ENCODE measurements at regions not wholly inside any gene's neighbourhood (a gene's known extent, or its start where the extent isn't known, plus 50 kb on each side); places are given as distances from the start of the nearest gene placed in this dataset.
"Not testable (repeated sequence)": the region's sequence is repeated elsewhere in the genome, so short reads cannot be mapped to it uniquely, and the experiment has no call there.

DNA sequence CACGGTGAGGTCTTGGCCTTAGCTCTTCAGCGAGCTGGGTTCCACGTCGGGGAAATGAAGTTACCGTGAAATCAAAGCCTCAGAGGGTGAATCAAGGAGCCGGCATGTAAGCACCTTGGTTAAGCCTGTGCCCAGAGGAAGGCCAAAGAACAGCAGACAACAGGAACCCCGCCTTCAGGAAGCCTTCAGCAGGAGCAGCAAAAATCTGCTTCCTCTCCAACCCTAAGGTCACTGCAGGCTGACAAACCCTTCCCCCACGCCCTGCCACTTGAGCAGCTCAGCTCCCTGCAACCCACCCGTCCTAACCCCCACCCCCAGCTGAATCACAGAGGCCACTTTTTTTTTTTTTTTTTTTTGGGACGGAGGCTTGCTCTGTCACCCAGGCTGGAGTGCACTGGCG, 72.9 kb upstream of the LTA4H start:
- no peaks in the 10 kb centered on the region for H3K9me3 ChIP-seq (replicated peaks; ENCODE audit: insufficient read depth, low read length)
- H3K27me3 ChIP-seq (replicated peaks; ENCODE audit: insufficient read depth, low read length), result no peaks in the 10 kb centered on the region
- TF ChIP-seq EZH2 (optimal IDR thresholded peaks at IDR 0.05; ENCODE audit: low read depth, low read length) (no peak), EZH2phosphoT487 (IDR thresholded peaks at IDR 0.05; ENCODE audit: low read length) (no peak)
- TF ChIP-seq, protein P1, sequence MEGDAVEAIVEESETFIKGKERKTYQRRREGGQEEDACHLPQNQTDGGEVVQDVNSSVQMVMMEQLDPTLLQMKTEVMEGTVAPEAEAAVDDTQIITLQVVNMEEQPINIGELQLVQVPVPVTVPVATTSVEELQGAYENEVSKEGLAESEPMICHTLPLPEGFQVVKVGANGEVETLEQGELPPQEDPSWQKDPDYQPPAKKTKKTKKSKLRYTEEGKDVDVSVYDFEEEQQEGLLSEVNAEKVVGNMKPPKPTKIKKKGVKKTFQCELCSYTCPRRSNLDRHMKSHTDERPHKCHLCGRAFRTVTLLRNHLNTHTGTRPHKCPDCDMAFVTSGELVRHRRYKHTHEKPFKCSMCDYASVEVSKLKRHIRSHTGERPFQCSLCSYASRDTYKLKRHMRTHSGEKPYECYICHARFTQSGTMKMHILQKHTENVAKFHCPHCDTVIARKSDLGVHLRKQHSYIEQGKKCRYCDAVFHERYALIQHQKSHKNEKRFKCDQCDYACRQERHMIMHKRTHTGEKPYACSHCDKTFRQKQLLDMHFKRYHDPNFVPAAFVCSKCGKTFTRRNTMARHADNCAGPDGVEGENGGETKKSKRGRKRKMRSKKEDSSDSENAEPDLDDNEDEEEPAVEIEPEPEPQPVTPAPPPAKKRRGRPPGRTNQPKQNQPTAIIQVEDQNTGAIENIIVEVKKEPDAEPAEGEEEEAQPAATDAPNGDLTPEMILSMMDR (IDR thresholded peaks at IDR 0.05; ENCODE audit: low read length), result no peak
- no peaks in the 10 kb centered on the region for H3K79me2 ChIP-seq (ENCODE audit: low read length)
- no peak overlapping the region for H3K4me2 ChIP-seq (ENCODE audit: low read depth, low read length)
- H3K9ac ChIP-seq (ENCODE audit: low read length), result no peak overlapping the region
- no peaks in the 10 kb centered on the region for H3K9me2 ChIP-seq (replicated peaks; ENCODE audit: insufficient read depth, low read length)
- H2AFZ ChIP-seq (ENCODE audit: low read length), result no peak overlapping the region
- no peaks in the 10 kb centered on the region for H4K20me1 ChIP-seq (ENCODE audit: insufficient read depth, low read length)
- H3F3A ChIP-seq (ENCODE audit: insufficient read depth, low read length), result no peaks in the 10 kb centered on the region
- no peaks in the 10 kb centered on the region for H3K4me1 ChIP-seq (ENCODE audit: low read length)
- no peak overlapping the region for H3K27ac ChIP-seq (ENCODE audit: low read length)
- no peak for DNase-seq
- H3K36me3 ChIP-seq (replicated peaks; ENCODE audit: insufficient read depth, low read length), result no peaks in the 10 kb centered on the region
- no peak overlapping the region for H3K4me3 ChIP-seq (ENCODE audit: low read length)

DNA sequence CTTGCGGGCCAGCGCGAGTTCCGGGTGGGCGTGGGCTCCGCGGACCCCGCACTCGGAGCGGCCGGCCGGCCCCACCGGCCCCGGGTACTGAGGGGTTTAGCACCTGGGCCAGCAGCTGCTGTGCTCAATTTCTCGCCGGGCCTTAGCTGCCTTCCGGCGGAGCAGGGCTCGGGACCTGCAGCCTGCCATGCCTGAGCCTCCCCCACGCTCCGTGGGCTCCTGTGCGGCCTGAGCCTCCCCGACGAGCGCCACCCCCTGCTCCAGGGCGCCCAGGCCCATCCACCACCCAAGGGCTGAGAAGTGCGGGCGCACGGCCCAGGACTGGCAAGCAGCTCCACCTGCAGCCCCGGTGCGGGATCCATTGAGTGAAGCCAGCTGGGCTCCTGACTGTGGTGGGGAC, 73.6 kb upstream of the LTA4H start:
- H3K27me3 ChIP-seq (replicated peaks; ENCODE audit: insufficient read depth, low read length); H3K4me2 ChIP-seq (ENCODE audit: low read depth, low read length); H2AFZ ChIP-seq (ENCODE audit: low read length); H4K20me1 ChIP-seq (ENCODE audit: insufficient read depth, low read length); DNase-seq; H3K36me3 ChIP-seq (replicated peaks; ENCODE audit: insufficient read depth, low read length); H3K4me1 ChIP-seq (ENCODE audit: low read length); H3K9ac ChIP-seq (ENCODE audit: low read length); H3K79me2 ChIP-seq (ENCODE audit: low read length); H3K9me3 ChIP-seq (replicated peaks; ENCODE audit: insufficient read depth, low read length); H3K4me3 ChIP-seq (ENCODE audit: low read length); H3K9me2 ChIP-seq (replicated peaks; ENCODE audit: insufficient read depth, low read length); H3F3A ChIP-seq (ENCODE audit: insufficient read depth, low read length); H3K27ac ChIP-seq (ENCODE audit: low read length): not testable (repeated sequence)

DNA sequence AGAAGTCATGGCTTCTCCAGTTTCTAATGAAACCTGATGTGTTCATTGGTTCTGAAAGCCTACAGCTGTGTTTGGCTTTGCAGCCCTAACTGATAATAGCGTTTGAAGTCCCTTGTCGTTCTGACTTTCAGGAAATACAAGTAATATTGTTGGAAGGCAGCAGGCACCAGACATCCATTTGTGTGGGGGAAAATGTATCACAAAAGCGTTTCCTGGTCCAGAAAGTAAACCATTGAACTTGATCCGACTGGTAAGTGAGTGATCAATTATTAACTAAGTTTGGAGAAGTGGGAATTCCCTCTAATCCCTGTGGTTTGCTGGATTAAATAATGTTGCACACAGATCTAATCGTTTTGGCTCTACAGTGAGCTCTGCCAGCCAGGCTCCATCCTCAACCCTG, 77.3 kb upstream of the LTA4H start:
- Histone ChIP-seq H3K9ac (ENCODE audit: low read length) (no peak overlapping the region), H3K4me1 (ENCODE audit: low read length) (no peaks in the 10 kb centered on the region), H3K27ac (ENCODE audit: low read length) (no peak overlapping the region), H3K9me3 (replicated peaks; ENCODE audit: insufficient read depth, low read length) (no peaks in the 10 kb centered on the region), H3F3A (ENCODE audit: insufficient read depth, low read length) (no peaks in the 10 kb centered on the region), H3K4me2 (ENCODE audit: low read depth, low read length) (no peak overlapping the region), H3K9me2 (replicated peaks; ENCODE audit: insufficient read depth, low read length) (no peaks in the 10 kb centered on the region), H3K36me3 (replicated peaks; ENCODE audit: insufficient read depth, low read length) (no peaks in the 10 kb centered on the region), H2AFZ (ENCODE audit: low read length) (no peak overlapping the region), H3K4me3 (ENCODE audit: low read length) (no peak overlapping the region), H3K79me2 (ENCODE audit: low read length) (no peaks in the 10 kb centered on the region), H4K20me1 (ENCODE audit: insufficient read depth, low read length) (no peaks in the 10 kb centered on the region), H3K27me3 (replicated peaks; ENCODE audit: insufficient read depth, low read length) (no peaks in the 10 kb centered on the region)
- TF ChIP-seq EZH2phosphoT487 (IDR thresholded peaks at IDR 0.05; ENCODE audit: low read length) (no peak), EZH2 (optimal IDR thresholded peaks at IDR 0.05; ENCODE audit: low read depth, low read length) (no peak)
- TF ChIP-seq, protein P1 (IDR thresholded peaks at IDR 0.05; ENCODE audit: low read length), result no peak
- DNase-seq, result no peak

DNA sequence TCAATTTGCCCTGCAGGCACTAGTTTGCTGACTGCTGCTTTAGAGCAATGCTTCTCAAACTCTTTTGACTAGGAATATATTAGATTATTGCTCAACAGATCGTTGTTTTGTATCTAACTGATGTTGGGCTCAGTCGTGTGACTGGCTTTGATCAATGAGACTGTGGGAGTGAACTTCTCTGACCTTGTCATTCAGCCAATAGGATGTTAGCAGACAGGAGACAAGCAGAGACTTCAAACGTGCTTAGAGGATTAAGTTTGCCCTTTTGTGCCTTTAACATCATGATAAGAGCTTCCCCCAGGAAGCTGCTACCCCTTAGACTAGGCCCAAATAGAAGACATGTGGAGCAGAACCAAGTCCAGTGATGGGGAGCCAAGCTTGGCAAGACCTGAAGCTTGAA, 76.7 kb upstream of the ELK3 start:
- peaks cover 8% of the 10 kb centered on the region; the same call in 1 of the 2 replicates for H3K4me1 ChIP-seq (ENCODE audit: low read length)
- H3K27me3 ChIP-seq (replicated peaks; ENCODE audit: insufficient read depth, low read length), result no peaks in the 10 kb centered on the region
- peaks cover 7% of the 10 kb centered on the region; the same call in 1 of the 2 replicates for H3F3A ChIP-seq (ENCODE audit: insufficient read depth, low read length)
- H3K27ac ChIP-seq (ENCODE audit: low read length), result no peak overlapping the region
- no peak overlapping the region for H3K9ac ChIP-seq (ENCODE audit: low read length)
- no peak overlapping the region for H2AFZ ChIP-seq (ENCODE audit: low read length)
- no peak for DNase-seq
- no peaks in the 10 kb centered on the region for H3K36me3 ChIP-seq (replicated peaks; ENCODE audit: insufficient read depth, low read length)
- H3K4me3 ChIP-seq (ENCODE audit: low read length), result no peak overlapping the region
- H3K79me2 ChIP-seq (ENCODE audit: low read length), result no peaks in the 10 kb centered on the region
- H3K4me2 ChIP-seq (ENCODE audit: low read depth, low read length), result no peak overlapping the region
- no peaks in the 10 kb centered on the region for H3K9me3 ChIP-seq (replicated peaks; ENCODE audit: insufficient read depth, low read length)
- no peaks in the 10 kb centered on the region for H4K20me1 ChIP-seq (ENCODE audit: insufficient read depth, low read length)
- H3K9me2 ChIP-seq (replicated peaks; ENCODE audit: insufficient read depth, low read length), result no peaks in the 10 kb centered on the region
- TF ChIP-seq EZH2 (optimal IDR thresholded peaks at IDR 0.05; ENCODE audit: low read depth, low read length) (no peak), EZH2phosphoT487 (IDR thresholded peaks at IDR 0.05; ENCODE audit: low read length) (no peak)
- TF ChIP-seq, protein P1 (IDR thresholded peaks at IDR 0.05; ENCODE audit: low read length), result no peak
